PFSK-1 (cell line): ENCODE measurements at regions not wholly inside any gene's neighbourhood (a gene's known extent, or its start where the extent isn't known, plus 50 kb on each side); places are given as distances from the start of the nearest gene placed in this dataset.

ENCODE experiments used
- FOXP2 ChIP-seq: optimal IDR thresholded peaks from 2 replicates; pipeline ENCODE3; 2011; ENCODE audit warnings: borderline replicate concordance, control low read depth, inconsistent platforms; ENCODE audit not compliant: insufficient read depth; ENCODE audit errors: extremely low read length, extremely low read depth
- POLR2AphosphoS5 ChIP-seq: IDR thresholded peaks from 2 replicates; pipeline ENCODE4 v1.6.1; 2012; ENCODE audit warnings: low read depth, mild to moderate bottlenecking, control low read depth, low read length, moderate library complexity
- SIN3A ChIP-seq: IDR thresholded peaks from 2 replicates; pipeline ENCODE4 v1.6.1; 2012; ENCODE audit warnings: mild to moderate bottlenecking, low read length, moderate library complexity, borderline replicate concordance; ENCODE audit not compliant: insufficient read depth
- TAF1 ChIP-seq: IDR thresholded peaks from 2 replicates; pipeline ENCODE4 v1.6.1; 2012; ENCODE audit warnings: low read length, control low read depth, borderline replicate concordance; ENCODE audit not compliant: insufficient read depth
- TF ChIP-seq, protein P1 (sequence below), 2 experiments: IDR thresholded peaks; 2 replicates each; pipeline versions ENCODE4 v1.6.1 to v1.8.0; 2011 to 2012; ENCODE audit warnings: low read depth in 2 of 2, low read length in 2 of 2, control low read depth in 1 of 2, inconsistent platforms in 1 of 2, mild to moderate bottlenecking in 1 of 2, moderate library complexity in 1 of 2; ENCODE audit not compliant: insufficient read depth in 1 of 2

DNA sequence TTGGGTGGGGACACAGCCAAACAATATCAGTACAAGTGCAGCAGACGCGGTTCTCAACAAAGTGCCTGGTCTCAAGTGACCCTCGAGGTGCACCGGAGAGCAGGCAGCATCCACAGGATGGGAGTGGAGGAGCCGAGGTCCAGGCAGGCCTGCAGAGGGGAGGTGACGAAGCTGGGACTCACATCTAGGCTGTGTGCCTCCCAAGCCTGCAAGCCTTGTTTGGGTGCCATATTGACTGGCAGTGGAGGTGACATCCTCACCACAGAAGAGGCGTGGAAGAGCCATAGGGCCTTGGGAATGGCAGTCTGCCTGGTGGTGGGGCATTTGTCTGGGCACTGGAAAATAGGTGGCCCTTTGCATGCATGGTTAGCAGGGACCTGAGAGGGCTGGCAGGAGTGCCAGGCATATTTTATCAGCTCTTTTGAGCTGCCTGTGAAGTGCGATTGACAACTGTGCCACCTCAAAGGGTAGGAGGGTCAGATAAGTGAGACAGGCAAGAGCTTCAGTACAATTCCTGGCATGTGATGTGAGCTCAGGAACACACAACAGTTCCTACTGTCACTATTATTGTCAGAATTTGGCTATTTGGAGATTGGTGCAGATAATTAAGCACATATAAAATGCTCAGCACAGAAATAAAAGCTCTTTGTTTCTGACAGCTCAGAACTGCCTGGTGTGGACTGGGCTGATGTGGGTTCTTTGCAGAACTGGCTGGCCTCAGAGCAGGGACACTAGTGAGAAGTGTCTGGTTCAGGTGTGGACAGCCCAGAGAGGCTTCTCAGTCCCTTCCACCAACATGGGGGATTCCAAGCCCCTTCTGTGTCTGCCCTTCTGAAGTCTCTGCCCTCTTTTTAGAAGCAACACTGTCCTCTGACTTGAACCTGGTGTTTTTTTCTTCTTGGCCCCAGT is 347.6 kb upstream of the AJAP1 start:
- TF ChIP-seq, protein P1, sequence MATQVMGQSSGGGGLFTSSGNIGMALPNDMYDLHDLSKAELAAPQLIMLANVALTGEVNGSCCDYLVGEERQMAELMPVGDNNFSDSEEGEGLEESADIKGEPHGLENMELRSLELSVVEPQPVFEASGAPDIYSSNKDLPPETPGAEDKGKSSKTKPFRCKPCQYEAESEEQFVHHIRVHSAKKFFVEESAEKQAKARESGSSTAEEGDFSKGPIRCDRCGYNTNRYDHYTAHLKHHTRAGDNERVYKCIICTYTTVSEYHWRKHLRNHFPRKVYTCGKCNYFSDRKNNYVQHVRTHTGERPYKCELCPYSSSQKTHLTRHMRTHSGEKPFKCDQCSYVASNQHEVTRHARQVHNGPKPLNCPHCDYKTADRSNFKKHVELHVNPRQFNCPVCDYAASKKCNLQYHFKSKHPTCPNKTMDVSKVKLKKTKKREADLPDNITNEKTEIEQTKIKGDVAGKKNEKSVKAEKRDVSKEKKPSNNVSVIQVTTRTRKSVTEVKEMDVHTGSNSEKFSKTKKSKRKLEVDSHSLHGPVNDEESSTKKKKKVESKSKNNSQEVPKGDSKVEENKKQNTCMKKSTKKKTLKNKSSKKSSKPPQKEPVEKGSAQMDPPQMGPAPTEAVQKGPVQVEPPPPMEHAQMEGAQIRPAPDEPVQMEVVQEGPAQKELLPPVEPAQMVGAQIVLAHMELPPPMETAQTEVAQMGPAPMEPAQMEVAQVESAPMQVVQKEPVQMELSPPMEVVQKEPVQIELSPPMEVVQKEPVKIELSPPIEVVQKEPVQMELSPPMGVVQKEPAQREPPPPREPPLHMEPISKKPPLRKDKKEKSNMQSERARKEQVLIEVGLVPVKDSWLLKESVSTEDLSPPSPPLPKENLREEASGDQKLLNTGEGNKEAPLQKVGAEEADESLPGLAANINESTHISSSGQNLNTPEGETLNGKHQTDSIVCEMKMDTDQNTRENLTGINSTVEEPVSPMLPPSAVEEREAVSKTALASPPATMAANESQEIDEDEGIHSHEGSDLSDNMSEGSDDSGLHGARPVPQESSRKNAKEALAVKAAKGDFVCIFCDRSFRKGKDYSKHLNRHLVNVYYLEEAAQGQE (IDR thresholded peaks at IDR 0.05; ENCODE audit: insufficient read depth in 1 of 2, low read depth in 2 of 2, low read length in 2 of 2): no peak
- no peak for TF ChIP-seq SIN3A

DNA sequence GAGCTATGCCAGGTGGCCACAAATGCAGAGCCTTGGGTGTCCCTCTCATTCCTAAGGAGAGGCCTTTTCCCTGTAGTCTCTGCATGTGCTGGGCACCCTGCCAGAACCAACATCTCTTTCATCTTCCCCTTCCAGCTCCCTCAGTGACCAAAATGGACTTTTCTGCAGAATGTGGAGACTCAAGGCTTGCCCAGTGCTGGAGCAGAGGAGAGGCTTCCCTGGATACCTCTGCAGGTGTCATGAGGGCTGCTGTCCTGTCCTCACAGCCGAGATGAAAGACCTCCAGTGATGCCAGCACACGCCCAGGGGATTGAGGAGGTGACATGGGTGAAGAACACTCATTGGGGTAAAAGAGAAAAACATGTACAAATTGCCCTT is 347.0 kb upstream of the AJAP1 start:
- no peak for TF ChIP-seq POLR2AphosphoS5

DNA sequence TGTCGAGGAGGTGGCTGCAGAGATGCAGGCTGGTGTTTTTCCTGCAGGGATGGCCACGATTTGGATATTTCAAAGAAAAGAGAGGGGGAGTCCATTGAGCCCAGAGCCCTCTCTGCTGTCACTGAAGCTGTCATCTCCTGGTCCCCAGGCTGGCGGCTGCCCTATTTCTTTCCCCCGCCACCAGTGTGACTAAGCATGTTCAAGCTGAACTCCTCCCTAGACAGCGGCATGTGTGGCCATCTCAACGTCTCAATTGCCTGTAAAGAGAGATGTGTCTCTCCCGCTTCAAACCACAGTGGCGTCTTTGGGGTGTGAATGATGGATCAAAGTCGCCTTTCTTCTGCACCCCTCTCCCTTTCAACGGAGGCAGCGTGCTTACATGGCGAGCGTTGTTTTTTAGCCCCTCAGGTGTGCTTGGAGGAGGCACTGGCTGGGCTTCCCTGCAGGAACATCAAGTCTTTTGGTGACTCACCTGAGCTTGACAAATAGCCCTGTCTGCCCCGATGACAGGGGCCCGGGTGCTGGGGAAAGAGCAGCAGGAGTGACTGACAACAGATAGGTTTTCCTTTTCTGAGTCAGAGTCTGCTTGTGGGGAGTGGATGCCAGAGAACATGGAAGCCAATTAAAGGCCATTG is 346.4 kb upstream of the AJAP1 start:
- TF ChIP-seq TAF1: no peak
- TF ChIP-seq, protein P1 (IDR thresholded peaks at IDR 0.05; ENCODE audit: insufficient read depth in 1 of 2, low read depth in 2 of 2, low read length in 2 of 2): no peak

DNA sequence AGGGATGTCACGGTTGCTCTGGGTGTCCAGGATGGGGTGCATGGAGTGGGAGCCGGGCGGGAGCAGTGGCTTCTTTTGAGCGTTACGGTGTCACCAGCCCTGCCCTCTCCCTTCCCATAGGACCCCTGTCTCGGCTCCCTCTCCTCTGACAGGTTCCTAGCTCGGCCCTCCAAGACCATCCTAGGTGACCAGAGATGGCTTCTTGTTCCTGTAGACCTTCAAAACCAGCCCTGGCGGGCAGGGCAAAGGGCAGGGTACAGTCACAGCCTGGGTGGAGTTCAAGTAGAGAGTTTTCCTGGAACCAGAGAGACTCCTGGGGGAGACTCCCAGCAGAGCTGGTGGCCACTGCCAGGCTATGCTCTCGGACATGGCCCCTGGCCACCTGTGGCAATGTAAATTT is 345.6 kb upstream of the AJAP1 start:
- TF ChIP-seq TAF1: no peak
- no peak for TF ChIP-seq SIN3A
- TF ChIP-seq POLR2AphosphoS5: no peak
- TF ChIP-seq, protein P1 (IDR thresholded peaks at IDR 0.05; ENCODE audit: insufficient read depth in 1 of 2, low read depth in 2 of 2, low read length in 2 of 2): no peak
- TF ChIP-seq FOXP2: no peak

DNA sequence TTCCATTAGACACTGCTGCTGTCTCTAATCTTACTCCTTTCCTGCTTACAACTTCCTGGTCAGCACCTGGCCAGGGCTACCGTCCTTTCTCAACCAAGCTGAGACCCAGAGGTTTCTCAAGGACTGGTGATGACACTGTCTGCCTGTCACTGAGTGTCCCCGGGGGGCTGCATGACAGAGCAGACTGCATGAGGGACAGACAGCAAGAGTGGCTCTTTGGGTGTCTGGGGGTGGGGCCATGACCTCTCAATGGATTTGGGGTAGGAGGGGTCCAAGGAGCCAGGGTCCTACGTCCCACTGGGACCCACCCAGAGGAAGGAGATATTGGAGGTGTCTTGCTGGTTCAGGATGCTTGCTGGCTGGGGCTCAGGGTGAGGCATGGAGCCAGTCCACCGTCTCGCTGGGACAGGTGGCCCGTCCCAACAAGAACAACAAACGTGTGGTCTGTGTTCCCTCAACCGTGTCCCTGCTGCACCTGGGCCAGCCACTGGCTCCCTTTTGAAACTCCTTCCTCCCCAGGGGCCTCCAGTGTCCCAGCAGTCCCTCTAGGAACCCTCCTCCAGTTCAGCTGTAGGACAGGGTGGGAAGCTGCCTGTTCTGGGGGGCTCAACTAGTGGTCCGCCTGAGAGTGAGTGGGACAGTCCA is 344.6 kb upstream of the AJAP1 start:
- TF ChIP-seq FOXP2 (no peak), TAF1 (no peak), SIN3A (no peak), POLR2AphosphoS5 (no peak)
- TF ChIP-seq, protein P1 (IDR thresholded peaks at IDR 0.05; ENCODE audit: insufficient read depth in 1 of 2, low read depth in 2 of 2, low read length in 2 of 2): no peak
